Stimulated activated CD4-positive, alpha-beta T cell treated with anti-CD3 and anti-CD28 coated beads, Interleukin-15, amount 100 ng/mL, for 1 hour (primary cell): ENCODE measurements at regions not wholly inside any gene's neighbourhood (a gene's known extent, or its start where the extent isn't known, plus 50 kb on each side); places are given as distances from the start of the nearest gene placed in this dataset.
"Not testable (repeated sequence)": the region's sequence is repeated elsewhere in the genome, so short reads cannot be mapped to it uniquely, and the experiment has no call there.

ENCODE experiments used
- DNase-seq, 2 donors: peaks; one replicate each; pipeline ENCODE4 v3.0.0-alpha.2; 2020; ENCODE audit warnings: low read depth in 1 of 2, low spot score in 1 of 2

DNA sequence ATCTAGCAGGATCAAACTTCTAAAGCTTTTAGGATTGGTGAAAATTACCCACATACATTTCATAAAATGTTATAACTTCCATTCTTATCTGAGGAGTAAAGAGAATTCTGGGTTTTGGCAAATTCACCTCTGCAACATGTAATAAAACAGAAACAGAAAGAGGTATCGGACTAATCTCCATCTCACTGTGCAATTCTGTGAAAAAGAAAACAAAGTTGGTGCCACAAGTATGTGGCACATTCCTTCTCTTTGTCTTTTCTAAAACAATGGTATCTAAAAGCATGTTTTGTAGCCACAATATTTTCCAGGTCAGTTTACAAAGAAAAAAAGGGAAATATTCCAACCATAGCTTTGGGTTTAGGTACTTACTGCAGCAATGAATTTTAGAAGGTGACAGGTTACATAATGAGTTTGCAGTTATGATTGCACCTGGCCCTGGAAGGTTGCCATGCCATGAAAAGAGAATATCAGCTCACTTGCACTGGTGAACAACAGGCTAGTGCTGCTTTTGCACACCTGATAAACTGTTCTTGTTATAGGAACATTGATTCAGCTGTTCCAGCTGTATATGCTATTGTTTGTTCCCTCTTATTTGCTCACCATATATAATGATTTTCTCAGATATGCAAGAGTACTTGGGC lies 491.3 kb upstream of the MEF2C start:
- no peak for DNase-seq

DNA sequence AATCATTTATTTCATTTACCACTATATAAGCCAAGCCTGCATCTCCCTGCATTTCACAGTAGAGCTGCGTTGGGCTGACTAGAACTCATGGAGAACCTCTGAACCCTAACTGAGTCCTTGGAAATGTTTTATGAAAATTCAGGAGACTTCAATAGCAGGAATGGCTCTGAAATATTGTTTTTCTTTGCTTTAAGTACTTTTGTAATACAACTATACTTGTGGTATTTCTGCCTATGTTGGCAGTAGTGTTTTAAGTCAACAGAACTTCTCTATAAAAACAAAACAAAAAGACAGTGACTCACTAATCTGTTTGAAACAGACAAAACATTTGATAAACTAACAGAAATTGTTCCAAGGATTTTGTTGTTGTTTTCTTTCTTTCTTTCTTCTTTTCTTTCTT lies 489.2 kb upstream of the MEF2C start:
- DNase-seq, result no peak

DNA sequence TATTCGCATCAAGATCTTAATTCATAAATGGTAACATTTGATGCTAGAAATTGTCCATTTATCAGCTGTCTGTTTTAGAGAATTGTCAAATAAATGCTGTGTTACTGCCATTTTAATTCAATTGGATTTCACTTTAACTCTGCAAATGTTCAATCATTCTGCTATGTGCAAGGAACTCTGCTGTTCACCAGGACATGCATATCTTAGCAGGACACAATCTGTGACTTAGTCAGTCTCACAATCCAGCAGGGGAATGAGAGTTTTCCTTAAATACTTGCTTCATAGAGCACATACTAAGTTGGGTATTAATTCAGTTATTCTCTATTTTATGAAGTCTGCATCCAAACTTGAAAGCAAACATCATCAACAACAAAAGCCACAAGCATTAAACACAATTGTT lies 488.7 kb upstream of the MEF2C start:
- no peak for DNase-seq

DNA sequence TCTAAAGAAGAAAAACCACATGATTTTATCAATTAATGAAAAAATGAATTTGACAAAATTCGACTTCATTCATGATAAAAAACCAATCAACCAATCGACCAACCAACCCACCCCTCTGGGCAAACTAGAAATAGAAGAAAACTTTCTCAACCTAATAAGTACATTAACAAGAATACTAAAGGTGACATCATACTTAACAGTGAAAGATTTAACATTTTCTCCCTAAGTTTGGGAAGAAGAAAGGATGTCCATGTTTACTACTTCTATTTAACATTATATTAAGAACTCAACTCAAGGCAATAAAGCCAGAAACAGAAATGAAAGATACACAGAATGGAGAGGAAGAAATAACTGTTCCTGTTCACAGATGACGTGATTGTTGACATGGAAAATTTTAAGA lies 476.1 kb upstream of the MEF2C start:
- DNase-seq, result no peak

DNA sequence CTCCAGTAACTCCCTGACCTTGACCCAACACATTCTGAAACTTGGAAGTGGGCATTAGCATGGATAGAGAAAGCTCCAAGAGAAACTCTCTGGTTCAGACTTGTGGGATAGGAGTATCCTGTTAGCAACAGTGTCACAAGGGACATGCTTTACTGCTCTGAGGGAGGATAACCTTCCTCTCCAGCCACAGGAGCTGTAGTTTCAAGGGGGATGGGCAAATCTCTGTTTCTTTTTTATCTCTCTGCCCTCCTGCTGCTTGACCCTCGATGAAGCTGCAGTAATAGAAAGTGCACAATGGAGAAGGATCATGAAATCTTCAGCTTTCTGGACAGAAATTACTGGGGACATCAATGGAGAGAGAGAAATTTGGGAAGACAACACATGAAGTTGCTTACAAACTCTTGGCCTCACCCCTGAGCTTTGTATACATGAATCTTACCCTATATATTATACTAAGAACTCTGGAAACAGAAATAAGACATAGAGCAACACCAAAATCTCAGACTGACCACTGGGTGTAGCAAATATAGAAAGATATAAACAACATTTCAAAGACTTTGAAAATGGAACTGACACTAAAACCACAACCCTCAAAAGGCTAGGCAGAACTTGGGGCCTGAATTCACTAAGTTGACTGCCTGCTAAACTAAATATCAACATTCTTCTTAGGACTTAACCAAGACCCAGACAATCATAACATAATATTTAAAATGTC lies 471.0 kb upstream of the MEF2C start:
- DNase-seq, result no peak

DNA sequence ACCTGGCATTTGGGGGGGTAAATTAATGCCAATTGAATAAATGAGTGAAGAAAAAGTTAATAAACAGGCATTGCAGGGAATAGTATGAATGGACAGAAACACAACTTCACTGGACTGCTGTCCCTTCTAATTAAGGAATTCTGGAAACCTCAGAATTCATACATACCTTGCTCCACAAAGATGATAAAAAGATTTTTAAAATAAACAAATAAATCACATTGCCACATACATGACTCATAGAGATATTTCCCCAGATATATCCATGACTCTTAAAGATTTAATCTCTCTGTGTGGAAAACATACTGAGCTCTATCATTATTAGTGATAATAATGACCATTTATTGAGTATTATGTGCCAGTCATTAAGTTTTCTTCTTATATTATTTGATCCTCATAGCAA lies 469.0 kb upstream of the MEF2C start:
- no peak for DNase-seq

DNA sequence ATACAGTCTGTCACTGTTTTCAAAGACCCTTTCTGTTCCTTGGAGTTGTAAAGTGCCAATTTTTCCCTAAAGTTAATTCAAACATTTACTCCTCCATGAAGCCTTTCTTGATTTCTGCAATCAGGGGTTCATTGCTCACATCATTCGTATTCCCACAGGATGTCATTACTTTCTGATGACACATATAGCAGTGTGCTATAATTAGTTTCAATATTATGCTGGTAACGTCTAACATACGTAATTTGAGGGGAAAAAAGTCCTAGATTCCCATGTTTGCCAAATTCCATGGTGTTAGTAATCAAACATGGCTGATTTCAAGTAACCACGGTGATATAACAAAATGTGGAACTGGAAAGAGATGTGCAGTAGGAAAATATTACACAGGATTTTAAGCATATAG lies 468.2 kb upstream of the MEF2C start:
- no peak for DNase-seq

DNA sequence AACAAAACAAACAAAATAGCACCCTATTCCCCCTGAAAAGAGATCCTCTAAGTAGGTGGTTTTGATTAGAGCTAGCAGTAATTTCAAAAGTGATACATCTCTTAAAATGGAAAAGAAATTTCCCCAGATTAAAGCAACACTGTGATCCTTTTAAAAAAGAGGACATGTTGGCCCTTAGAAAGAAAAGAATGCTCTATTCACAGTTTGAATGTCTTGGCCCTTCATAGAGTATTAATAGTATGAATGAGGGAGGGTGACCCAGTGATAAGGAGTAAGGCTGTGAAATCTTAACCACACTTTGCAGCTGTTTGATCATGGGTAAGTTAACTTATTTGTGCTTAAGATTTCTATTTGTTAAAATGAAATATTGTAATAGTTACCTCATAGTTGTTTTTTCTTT lies 467.7 kb upstream of the MEF2C start:
- DNase-seq, result no peak

DNA sequence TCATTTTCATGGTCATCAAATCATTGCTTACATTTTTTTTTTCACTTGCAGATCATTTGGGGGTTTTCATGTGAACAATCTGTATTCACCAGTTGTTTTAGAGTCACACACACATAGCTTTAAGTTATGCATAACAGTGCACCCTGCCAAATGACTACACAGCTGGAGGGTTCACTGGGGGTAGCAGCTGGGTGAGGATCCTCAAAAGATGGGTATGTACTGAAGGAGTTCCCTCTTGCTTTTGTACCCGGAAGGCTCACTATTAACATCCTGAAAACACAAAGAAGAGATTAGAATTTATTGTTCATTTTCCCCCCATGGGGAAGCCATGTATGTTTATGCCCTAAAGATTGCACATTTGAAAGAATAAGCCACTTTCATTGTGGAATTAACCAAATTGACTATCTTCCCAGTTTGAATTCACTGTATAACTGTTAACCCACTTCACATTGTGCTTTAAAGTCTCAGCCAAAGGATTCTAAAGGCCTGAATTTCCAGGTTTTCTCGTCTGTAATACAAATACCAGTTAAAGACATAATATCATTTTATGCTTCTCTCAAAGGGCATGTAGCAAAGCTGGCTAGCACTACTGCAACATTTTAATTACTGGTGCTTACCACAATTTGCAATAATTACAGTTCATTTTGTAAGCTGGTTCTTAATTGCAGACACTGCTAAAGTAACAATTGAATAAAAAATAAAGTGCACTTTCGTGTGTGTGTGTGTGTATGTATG lies 466.4 kb upstream of the MEF2C start:
- DNase-seq, result no peak

DNA sequence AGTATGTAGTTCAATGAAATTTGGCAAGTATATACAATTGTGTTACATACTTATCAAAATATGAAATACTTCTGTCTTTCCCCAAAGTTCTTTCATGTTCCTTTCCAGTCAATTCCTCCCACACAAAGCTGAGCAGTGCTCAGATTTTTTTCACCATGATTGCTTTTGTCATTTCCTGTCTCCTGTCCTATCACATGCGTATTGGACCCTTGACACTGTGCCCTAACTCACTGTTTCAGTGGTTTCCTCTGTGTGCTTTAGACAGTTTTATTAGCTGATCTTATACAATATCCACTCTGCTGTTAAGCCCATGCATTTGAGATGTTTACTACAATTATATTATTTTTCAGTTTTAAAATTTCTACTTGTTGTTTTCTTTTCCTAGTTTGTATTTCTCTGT lies 463.6 kb upstream of the MEF2C start:
- no peak for DNase-seq

DNA sequence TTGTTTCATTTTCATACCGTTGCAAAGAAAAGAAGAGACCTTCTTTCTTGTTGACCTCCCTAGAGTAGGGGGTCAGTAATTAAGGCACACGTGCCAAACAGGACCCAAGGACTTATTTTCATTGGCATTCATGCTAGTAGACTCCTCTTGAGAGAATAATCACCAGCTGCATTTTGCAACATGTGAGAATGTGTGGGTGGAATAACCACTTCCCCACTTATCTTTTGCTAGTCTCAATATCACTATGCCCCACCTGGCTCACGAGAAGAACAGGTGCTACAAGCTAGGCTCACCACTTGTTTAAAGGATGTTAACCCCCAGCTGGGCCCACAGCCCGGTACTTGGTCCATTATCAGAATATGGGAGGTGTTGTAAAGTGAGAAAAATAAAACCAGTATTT lies 460.7 kb upstream of the MEF2C start:
- DNase-seq, result no peak

DNA sequence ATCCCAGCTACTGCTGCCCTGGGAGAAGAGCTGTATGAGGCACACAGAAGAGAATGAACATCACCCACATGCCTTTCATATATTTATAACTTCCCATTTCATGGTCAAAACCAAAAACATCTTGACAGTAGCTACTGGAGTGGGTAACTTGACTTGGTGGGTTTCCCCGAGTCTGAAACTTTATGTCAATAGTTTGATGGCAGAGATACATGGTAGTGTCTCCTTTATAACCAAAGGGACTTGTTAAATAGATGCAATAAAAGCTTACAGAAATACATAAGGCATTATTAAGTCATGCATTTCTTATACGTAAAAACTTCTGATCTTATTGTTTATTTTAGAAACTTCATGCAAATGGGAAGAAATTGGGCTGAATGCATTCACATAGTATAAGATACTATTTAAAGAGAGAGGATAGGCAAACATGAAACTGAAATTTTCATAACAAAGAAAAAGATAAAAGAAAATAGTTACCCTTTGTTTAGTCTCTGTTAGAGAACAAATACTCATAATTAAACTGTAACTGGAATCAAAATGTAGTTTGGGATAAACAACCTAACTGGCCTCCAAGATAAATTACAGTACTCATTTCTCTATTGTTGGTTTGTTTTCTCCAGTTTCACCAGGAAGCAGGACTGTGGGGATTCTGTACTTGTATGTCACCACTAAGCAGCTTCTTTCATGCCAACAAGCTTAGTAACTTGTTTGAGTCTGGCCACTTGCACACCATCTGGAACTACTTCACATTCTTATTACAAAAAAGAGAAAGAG lies 459.3 kb upstream of the MEF2C start:
- DNase-seq, result no peak

DNA sequence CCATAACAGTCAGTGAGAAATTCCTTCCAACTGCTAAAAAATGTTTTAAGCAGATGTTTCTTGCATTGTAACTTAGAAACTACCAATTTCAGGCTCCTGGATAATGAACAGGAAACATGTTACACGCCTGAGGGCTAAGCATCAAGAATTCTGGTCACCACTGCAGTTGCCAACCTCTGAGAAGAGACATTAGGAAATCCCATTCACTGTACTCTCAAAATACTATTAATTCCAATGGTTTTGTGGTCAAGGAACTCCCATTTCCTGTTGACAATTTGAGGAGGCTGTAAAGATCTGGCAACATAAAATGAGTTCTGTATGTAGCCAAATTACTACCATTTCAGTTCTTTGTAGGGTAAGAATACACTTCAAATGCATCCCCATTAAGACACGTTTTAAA lies 456.0 kb upstream of the MEF2C start:
- no peak for DNase-seq

DNA sequence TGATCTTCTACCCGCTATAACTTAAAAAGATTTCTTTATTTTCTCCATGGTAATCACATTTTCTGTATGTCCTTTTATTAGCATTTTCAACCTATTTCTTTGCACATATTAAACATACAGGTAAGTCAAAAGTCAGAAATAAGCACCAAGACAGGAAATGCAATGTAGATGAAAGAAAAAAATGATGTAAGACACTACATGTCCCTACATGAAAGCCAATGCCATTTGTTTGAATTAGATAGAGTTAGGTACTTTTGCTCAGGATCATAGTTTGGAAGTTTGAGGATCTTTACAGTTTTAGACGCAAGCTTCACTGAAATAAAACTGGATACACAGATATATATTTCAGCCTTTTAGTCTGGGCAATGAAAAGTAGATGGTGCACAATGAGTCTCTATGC lies 453.1 kb upstream of the MEF2C start:
- DNase-seq, result no peak

DNA sequence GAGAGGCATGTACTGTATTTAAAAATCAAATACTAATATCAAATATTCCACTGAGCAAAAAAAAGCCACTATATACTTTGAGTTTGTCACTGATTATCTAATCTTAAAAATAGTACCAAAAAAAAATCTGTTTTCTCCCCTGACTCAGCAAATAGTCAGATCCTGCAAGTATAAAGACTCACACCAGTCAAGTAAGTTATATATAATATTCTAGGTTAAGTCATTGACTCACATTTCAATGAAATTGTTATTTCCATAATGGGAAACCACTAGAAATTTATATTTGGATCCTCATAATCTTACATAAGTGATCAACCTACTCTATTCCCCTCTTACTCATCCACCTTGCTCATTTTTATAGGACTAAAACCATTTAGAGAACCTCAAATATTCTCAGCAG lies 447.2 kb upstream of the MEF2C start:
- DNase-seq, result no peak

DNA sequence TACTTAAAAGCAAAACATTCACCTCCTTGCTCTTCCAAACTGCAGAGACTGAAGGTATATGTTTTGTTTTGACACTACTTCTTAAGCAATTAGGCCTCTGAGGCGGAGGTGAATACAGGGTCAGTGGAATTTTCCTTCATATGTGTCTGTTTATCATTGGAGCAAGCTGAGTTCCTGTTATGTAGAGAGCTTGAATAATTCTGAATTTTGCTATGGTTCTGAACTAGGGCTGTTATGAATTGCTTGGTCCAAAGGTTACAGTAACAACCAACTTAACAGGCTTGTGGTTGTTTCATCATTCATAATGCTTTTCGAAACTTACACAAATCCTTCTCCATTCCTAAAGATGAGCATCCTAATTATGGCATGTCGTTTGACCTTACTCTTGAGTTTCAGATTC lies 444.6 kb upstream of the MEF2C start:
- DNase-seq, result no peak

DNA sequence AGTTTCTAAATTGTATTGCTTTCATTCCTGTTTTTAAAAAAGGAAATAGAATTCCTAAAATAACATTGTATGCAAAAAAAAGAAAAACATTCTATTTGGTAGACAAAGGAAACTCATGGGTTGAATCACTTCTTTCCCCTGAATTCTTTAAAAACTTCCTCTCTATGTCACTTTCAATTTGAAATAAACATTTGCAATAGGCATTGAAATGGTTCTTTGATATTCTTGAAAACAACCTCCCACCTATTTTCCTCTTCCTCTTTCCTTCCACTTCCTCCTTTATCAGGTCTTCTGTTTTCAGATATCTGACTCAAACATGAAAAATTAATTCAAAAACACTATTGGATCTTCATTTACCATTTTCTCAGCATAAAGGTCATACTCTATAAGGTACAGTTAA lies 442.0 kb upstream of the MEF2C start:
- no peak for DNase-seq

DNA sequence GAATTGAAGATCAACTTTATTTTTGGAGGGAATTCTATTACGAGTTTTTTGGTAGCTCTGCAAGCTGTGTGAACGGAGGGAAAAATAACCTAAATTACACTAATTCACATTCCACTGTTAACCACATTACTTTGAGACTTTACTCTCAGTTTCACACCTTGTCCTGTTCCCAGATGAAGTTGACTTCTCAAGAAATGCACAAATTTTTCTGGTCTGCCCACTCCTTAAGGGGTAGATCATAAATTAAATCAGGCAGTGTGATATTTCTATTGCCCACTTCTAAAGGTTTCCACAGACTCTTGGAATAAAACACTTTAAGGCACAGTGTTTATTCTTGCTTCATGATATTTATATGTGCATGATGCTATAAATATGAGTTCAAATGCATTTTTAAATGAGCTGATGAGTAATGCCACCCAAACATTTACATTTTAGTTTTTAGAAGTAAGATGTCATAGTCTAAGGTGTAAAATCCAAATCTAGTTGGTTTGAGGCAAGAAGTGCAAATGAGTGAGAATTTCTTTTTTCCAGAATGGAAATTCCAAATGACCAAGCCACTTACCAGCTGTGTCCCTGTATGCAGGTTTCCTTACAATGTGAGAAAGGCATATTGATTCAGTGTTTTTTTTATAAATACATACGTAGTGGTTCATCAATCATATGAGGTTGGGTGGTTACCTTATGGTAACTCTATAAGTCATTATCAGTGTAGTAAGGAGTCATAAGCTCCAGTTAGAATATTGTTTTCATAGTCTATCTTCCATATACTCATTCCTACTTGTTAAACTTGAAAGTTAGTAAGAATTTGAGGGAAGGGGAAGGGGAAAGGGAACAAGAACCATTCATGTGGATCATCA lies 437.7 kb upstream of the MEF2C start:
- no peak for DNase-seq

DNA sequence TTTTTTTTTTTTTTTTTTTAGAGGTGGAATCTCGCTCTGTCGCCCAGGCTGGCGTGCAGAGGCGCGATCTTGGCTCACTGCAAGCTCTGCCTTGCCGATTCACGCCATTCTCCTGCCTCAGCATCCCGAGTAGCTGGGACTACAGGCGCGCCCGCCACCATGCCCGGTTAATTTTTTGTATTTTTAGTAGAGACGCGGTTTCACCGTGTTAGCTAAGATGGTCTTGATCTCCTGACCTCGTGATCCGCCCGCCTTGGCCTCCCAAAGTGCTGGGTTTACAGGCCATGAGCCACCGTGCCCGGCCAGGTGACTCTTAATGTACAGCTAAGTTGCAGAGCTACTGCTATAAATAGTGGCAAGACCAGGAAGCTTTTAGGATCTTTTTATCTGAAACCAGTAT lies 434.9 kb upstream of the MEF2C start:
- not testable (repeated sequence) for DNase-seq

DNA sequence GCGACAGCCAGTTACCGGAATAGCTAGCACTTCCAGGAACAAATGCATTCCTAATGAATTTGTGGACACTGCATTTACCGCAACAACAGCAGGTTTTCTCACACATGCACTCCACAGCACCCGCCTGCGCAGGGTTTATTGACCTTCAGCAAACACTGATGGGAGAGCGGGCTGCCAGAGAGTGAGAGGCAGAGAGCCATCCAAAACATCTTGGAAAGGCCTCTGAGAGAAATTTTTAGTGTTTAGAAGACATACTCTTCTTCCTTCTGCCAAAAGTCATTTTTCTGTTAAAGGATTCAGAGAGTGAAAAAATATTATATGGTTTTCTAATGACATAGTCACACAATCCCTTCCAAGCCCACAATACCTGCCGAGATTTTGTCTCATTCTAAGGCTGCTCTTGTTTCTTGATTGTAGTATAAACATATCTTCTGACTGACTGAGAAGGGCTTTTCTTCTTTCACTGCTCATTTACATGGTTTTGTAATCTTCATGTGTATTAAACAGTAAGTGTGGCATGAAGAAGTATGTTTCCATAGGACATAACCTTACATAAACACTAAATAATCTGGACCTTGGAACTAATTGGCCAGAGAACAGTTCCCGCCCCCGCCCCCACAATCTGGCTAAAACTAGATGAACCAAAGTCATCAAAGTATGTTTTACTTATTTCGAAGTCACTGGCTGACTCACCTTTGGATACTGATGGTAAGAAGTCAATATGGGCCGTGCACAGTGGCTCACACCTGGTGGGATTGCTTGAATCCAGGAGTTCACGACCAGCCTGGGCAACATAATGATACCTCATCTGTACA lies 432.5 kb upstream of the MEF2C start:
- no peak for DNase-seq
